ENCODE measurements at regions not wholly inside any gene's neighbourhood (a gene's known extent, or its start where the extent isn't known, plus 50 kb on each side); places are given as distances from the start of the nearest gene placed in this dataset.
"Not testable (repeated sequence)": the region's sequence is repeated elsewhere in the genome, so short reads cannot be mapped to it uniquely, and the experiment has no call there.

GRCh38 chr3:159257954-159258353, 456.1 kb downstream of the MFSD1 start:
- peaks cover 2% of the 10 kb centered on the region for H3K9me3 Mint-ChIP-seq
- H3K4me3 Mint-ChIP-seq: no peak overlapping the region
- no peaks in the 10 kb centered on the region for H3K36me3 Mint-ChIP-seq
- no peaks in the 10 kb centered on the region for H3K4me1 Mint-ChIP-seq (ENCODE audit: unreplicated experiment)
- no peak for DNase-seq (ENCODE audit: extremely low spot score, unreplicated experiment)
- no peak overlapping the region for H3K27ac Mint-ChIP-seq
- H3K27me3 Mint-ChIP-seq: peaks cover 59% of the 10 kb centered on the region
- TF ChIP-seq CTCF (conservative IDR thresholded peaks at IDR 0.05): no peak

- H3K4me1 Mint-ChIP-seq (ENCODE audit: unreplicated experiment): no peaks in the 10 kb centered on the region
- H3K36me3 Mint-ChIP-seq: no peaks in the 10 kb centered on the region
- no peak for DNase-seq (ENCODE audit: extremely low spot score, unreplicated experiment)
- H3K9me3 Mint-ChIP-seq: no peaks in the 10 kb centered on the region
- H3K27ac Mint-ChIP-seq: no peak overlapping the region
- H3K27me3 Mint-ChIP-seq: peaks cover 54% of the 10 kb centered on the region
- TF ChIP-seq CTCF (conservative IDR thresholded peaks at IDR 0.05): no peak
- no peak overlapping the region for H3K4me3 Mint-ChIP-seq
Observed at GRCh38 chr3:159258934-159259333, 457.1 kb downstream of the MFSD1 start.

- peak; percentile 91 for TF ChIP-seq CTCF (conservative IDR thresholded peaks at IDR 0.05)
- Mint-ChIP-seq H3K4me1 (ENCODE audit: unreplicated experiment) (no peaks in the 10 kb centered on the region), H3K4me3 (no peak overlapping the region), H3K9me3 (no peaks in the 10 kb centered on the region), H3K36me3 (no peaks in the 10 kb centered on the region), H3K27ac (no peak overlapping the region), H3K27me3 (peaks cover 44% of the 10 kb centered on the region)
- DNase-seq (ENCODE audit: extremely low spot score, unreplicated experiment): no peak
Observed at GRCh38 chr3:159260049-159260662, 458.3 kb downstream of the MFSD1 start.

GRCh38 chr3:159261333-159261732, 459.5 kb downstream of the MFSD1 start:
- not testable (repeated sequence) for H3K4me3 Mint-ChIP-seq; H3K27ac Mint-ChIP-seq; DNase-seq (ENCODE audit: extremely low spot score, unreplicated experiment); H3K36me3 Mint-ChIP-seq; H3K9me3 Mint-ChIP-seq; H3K4me1 Mint-ChIP-seq (ENCODE audit: unreplicated experiment)
- peaks cover 43% of the 10 kb centered on the region for H3K27me3 Mint-ChIP-seq

DNA sequence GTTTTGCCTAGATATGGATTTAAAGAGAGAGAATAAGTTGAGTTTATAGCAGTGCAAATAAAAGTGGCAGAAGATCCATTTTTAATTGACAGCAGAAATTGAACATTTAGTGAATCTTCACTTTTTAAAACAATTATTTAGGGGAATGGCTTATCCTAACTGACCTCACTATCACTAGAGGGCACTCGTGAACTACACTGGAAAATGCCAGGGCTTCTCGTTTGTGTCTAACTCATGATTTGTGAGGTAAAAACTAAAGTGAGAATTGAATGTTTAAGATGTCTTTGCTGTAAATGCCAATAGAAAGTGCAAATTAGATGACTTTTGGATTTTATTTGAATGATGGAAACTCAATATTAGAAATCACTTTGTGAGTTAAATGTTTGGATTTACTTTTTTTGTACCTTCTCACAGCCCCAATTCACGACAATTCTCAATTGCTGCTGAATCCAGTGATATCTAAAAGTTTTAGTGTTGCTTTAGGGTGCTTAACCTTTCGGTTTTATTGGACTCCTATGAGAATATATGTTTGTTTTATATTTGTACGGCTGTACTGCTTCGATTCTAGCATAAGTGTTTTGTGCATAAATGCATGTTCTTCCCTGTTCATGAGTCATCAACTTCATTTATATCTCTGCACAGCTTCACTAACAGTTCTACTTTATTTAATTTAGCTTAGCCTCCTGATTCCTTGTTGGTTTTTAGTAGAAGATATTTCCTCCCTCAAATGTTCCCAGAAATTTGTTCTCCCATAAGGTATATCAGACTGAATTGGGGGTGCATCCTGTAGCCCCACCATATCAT, 462.1 kb downstream of the MFSD1 start:
- Mint-ChIP-seq H3K36me3 (no peaks in the 10 kb centered on the region), H3K9me3 (no peaks in the 10 kb centered on the region), H3K27me3 (peaks cover 31% of the 10 kb centered on the region), H3K27ac (no peak overlapping the region), H3K4me1 (ENCODE audit: unreplicated experiment) (no peaks in the 10 kb centered on the region), H3K4me3 (no peak overlapping the region)
- peak; percentile 86 for TF ChIP-seq CTCF (conservative IDR thresholded peaks at IDR 0.05)
- no peak for DNase-seq (ENCODE audit: extremely low spot score, unreplicated experiment)

- Mint-ChIP-seq H3K4me1 (ENCODE audit: unreplicated experiment) (no peaks in the 10 kb centered on the region), H3K9me3 (no peaks in the 10 kb centered on the region), H3K4me3 (no peak overlapping the region), H3K27me3 (peaks cover 27% of the 10 kb centered on the region), H3K27ac (no peak overlapping the region), H3K36me3 (no peaks in the 10 kb centered on the region)
- DNase-seq (ENCODE audit: extremely low spot score, unreplicated experiment): no peak
- no peak for TF ChIP-seq CTCF (conservative IDR thresholded peaks at IDR 0.05)
Observed at GRCh38 chr3:159265705-159266104, 463.9 kb downstream of the MFSD1 start.
